HepG2 (cell line): ENCODE measurements at regions not wholly inside any gene's neighbourhood (a gene's known extent, or its start where the extent isn't known, plus 50 kb on each side); places are given as distances from the start of the nearest gene placed in this dataset.

Experiments used
- ATAC-seq: fragments of 200-7000 bp; cut with Tn5 transposase; 3 replicates; pipeline ENCODE4 v1.9.1; 2020; ENCODE audit warnings: mild to moderate bottlenecking, moderate library complexity
- BruUV-seq: library from RNA; stranded (reverse); fragments of 400-500 nt; replicated peaks from 2 replicates; lab custom pipeline; 2021; lab: Mats Ljungman, UMichigan
- CTCF ChIA-PET: fragments of 300-600 bp; formaldehyde crosslinking; extraction: SDS; loops from one replicate; lab custom pipeline; 2021; ENCODE audit warnings: low total read pairs, inconsistent platforms, low intra/inter-chr PET ratio; lab: Yijun Ruan, JAX
- POLR2A ChIA-PET: fragments of 350-600 bp; sonication (Branson Sonifier 250); formaldehyde crosslinking; loops from one replicate; lab custom pipeline; 2020; ENCODE audit warnings: antibody characterized with exemption, inconsistent platforms; lab: Yijun Ruan, JAX
- DNase-seq: peaks from one replicate; pipeline ENCODE4 v3.0.0-alpha.2; 2015; ENCODE audit warnings: low spot score
- FAIRE-seq: peaks from 3 replicates; lab custom pipeline; 2011; peaks lifted over from hg19 to GRCh38; lab: Jason Lieb, UNC
- H2AFZ ChIP-seq: one replicate; pipeline ENCODE4 v1.6.1; 2011; ENCODE audit warnings: low read length, inconsistent platforms
- H3K27ac ChIP-seq: fragments of 300-600 bp; 3 replicates; pipeline ENCODE4 v1.8.0; 2011; ENCODE audit warnings: mixed run types, mild to moderate bottlenecking, mixed read lengths, low read length, inconsistent platforms; ENCODE audit not compliant: insufficient read depth; ENCODE audit errors: extremely low read length
- H3K27me3 ChIP-seq, 2 experiments: fragments of 200-600 bp in 1 of 2; 2 replicates in 1 of 2; 3 replicates in 1 of 2; pipeline versions ENCODE4 v1.6.0 to v1.8.0; 2011; ENCODE audit warnings: low read length in 2 of 2, mild to moderate bottlenecking in 2 of 2, moderate library complexity in 2 of 2, inconsistent platforms in 1 of 2; ENCODE audit not compliant: insufficient read depth in 2 of 2, control insufficient read depth in 1 of 2
- H3K36me3 ChIP-seq, 2 experiments: fragments of 200-600 bp in 1 of 2; replicated peaks in 1 of 2; 2 replicates in 1 of 2; 3 replicates in 1 of 2; pipeline versions ENCODE4 v1.5.1 to v1.8.0; 2011; ENCODE audit warnings: low read length in 2 of 2, inconsistent platforms in 1 of 2; ENCODE audit not compliant: insufficient read depth in 2 of 2, control insufficient read depth in 1 of 2
- H3K4me1 ChIP-seq: 2 replicates; pipeline ENCODE4 v1.5.1; 2012; ENCODE audit warnings: low read length, inconsistent platforms; ENCODE audit not compliant: insufficient read depth
- H3K4me2 ChIP-seq: 2 replicates; pipeline ENCODE4 v1.6.0; 2011; ENCODE audit warnings: low read depth, low read length, inconsistent platforms
- H3K4me3 ChIP-seq, 3 experiments: fragments of 200-600 bp in 1 of 3; sonication (generic), shearing (Covaris generic) in 1 of 3; replicated peaks in 1 of 3; 2 replicates each; pipeline ENCODE4 v1.5.1; 2011 to 2016; ENCODE audit warnings: low read length in 3 of 3, inconsistent platforms in 2 of 3, low read depth in 2 of 3, mild to moderate bottlenecking in 2 of 3, control low read depth in 1 of 3, mixed read lengths in 1 of 3; ENCODE audit not compliant: insufficient read depth in 1 of 3
- H3K79me2 ChIP-seq: one replicate; pipeline ENCODE4 v1.6.1; 2011; ENCODE audit warnings: low read length, inconsistent platforms; ENCODE audit not compliant: insufficient read depth
- H3K9ac ChIP-seq: 2 replicates; pipeline ENCODE4 v1.6.0; 2011; ENCODE audit warnings: mild to moderate bottlenecking, low read depth, low read length, inconsistent platforms; ENCODE audit not compliant: insufficient read depth
- H3K9me3 ChIP-seq: 2 replicates; pipeline ENCODE4 v1.5.1; 2012; ENCODE audit warnings: mild to moderate bottlenecking, low read length
- H4K20me1 ChIP-seq: 2 replicates; pipeline ENCODE4 v1.6.0; 2011; ENCODE audit warnings: inconsistent platforms, mild to moderate bottlenecking, low read length, moderate library complexity; ENCODE audit not compliant: insufficient read depth
- ADNP ChIP-seq: sonication (generic); formaldehyde crosslinking; IDR thresholded peaks from 2 replicates; pipeline ENCODE4 v1.4.0; 2020; ENCODE audit warnings: missing genetic modification reagents
- CCDC6 ChIP-seq: sonication (generic); formaldehyde crosslinking; IDR thresholded peaks from 2 replicates; pipeline ENCODE4 v1.8.1; 2022; ENCODE audit warnings: mild to moderate bottlenecking, missing genetic modification reagents, moderate library complexity
- ETV5 ChIP-seq: IDR thresholded peaks from 2 replicates; pipeline ENCODE4 v1.6.1; 2018; ENCODE audit warnings: missing biosample characterization, missing genetic modification reagents, inconsistent platforms, borderline replicate concordance
- FIP1L1 ChIP-seq: fragments of 200-400 bp; formaldehyde crosslinking; IDR thresholded peaks from 2 replicates; pipeline ENCODE4 v1.6.1; 2018; ENCODE audit warnings: low read depth, mild to moderate bottlenecking, low read length, moderate library complexity, borderline replicate concordance; ENCODE audit not compliant: insufficient read depth
- HMG20A ChIP-seq: IDR thresholded peaks from 2 replicates; pipeline ENCODE4 v1.6.1; 2016; ENCODE audit warnings: borderline replicate concordance
- HNRNPL ChIP-seq: fragments of 200-400 bp; formaldehyde crosslinking; IDR thresholded peaks from 2 replicates; pipeline ENCODE4 v1.6.1; 2017; ENCODE audit warnings: mild to moderate bottlenecking, low read depth, low read length
- HNRNPLL ChIP-seq: fragments of 200-400 bp; formaldehyde crosslinking; IDR thresholded peaks from 2 replicates; pipeline ENCODE4 v1.6.1; 2017; ENCODE audit warnings: mild to moderate bottlenecking, low read depth, low read length; ENCODE audit not compliant: poor library complexity, severe bottlenecking
- IRX3 ChIP-seq: sonication (generic); formaldehyde crosslinking; IDR thresholded peaks from 2 replicates; pipeline ENCODE4 v1.8.1; 2023; ENCODE audit warnings: mild to moderate bottlenecking, low read depth, missing genetic modification reagents, borderline replicate concordance
- LCORL ChIP-seq, 2 experiments: fragments of 450-650 bp in 1 of 2; sonication (generic) in 1 of 2; formaldehyde crosslinking in 1 of 2; IDR thresholded peaks; 2 replicates each; pipeline versions ENCODE4 v1.5.0 to v1.6.1; 2017 to 2020; ENCODE audit warnings: antibody characterized with exemption in 1 of 2, missing genetic modification reagents in 1 of 2
- ZFAT ChIP-seq: sonication (generic); formaldehyde crosslinking; conservative IDR thresholded peaks from 2 replicates; pipeline ENCODE4 v1.8.1; 2023; ENCODE audit warnings: missing genetic modification reagents, inconsistent platforms
- ZHX2 ChIP-seq, 2 experiments: sonication (generic) in 1 of 2; formaldehyde crosslinking in 1 of 2; IDR thresholded peaks; 2 replicates each; pipeline versions ENCODE4 v1.6.1 to v1.9.0; 2014 to 2022; ENCODE audit warnings: antibody characterized with exemption in 1 of 2, borderline replicate concordance in 1 of 2, inconsistent platforms in 1 of 2, low read depth in 1 of 2, missing genetic modification reagents in 1 of 2
- ZNF550 ChIP-seq: sonication (generic); formaldehyde crosslinking; IDR thresholded peaks from 2 replicates; pipeline ENCODE4 v1.4.0; 2020; ENCODE audit warnings: mild to moderate bottlenecking, missing genetic modification reagents, borderline replicate concordance
- ZNF605 ChIP-seq: sonication (generic); formaldehyde crosslinking; IDR thresholded peaks from 2 replicates; pipeline ENCODE4 v1.8.0; 2022; ENCODE audit warnings: mild to moderate bottlenecking, missing genetic modification reagents
- ZNF607 ChIP-seq: sonication (generic); formaldehyde crosslinking; IDR thresholded peaks from 2 replicates; pipeline ENCODE4 v1.5.1; 2020; ENCODE audit warnings: missing genetic modification reagents, mild to moderate bottlenecking, borderline replicate concordance
- ZNF7 ChIP-seq: IDR thresholded peaks from 2 replicates; pipeline ENCODE4 v1.6.1; 2016; ENCODE audit warnings: missing biosample characterization, missing genetic modification reagents
- WGBS: methylation state at CpG from one replicate; pipeline ENCODE4 v1.1.6; 2017; ENCODE audit warnings: low lambda C conversion rate; 5-methylcytosine and 5-hydroxymethylcytosine counted together
- in situ Hi-C: cut with HindIII; loops from 2 replicates; pipeline ENCODE4 v1.10.0; 2017; ENCODE audit warnings: low pct_unique_long_range_greater_than_20kb; ENCODE audit not compliant: extremely low pct_ligation_motif_present
- intact Hi-C: fragments of 100-400 bp; cut with micrococcal nuclease; formaldehyde crosslinking; loops from one replicate; pipeline ENCODE4 v1.10.0; 2022; ENCODE audit not compliant: unreplicated experiment

- CTCF ChIA-PET = no interaction called here
- no peak for TF ChIP-seq FIP1L1
- TF ChIP-seq ZFAT (CRISPR knock-in tag) = no peak
- TF ChIP-seq HNRNPL = no peak
- TF ChIP-seq HNRNPLL = no peak
- TF ChIP-seq CCDC6 (CRISPR knock-in tag) = no peak
- TF ChIP-seq ZNF7 (CRISPR knock-in tag) = no peak
- TF ChIP-seq ZHX2 (IDR thresholded peaks at IDR 0.05; ENCODE audit: low read depth) = no peak
- no peak for TF ChIP-seq ZHX2 (CRISPR knock-in tag; IDR thresholded peaks at IDR 0.05; ENCODE audit: borderline replicate concordance)
- TF ChIP-seq ZNF550 (CRISPR knock-in tag) = no peak
- no peak for TF ChIP-seq ADNP (CRISPR knock-in tag)
- no peak for TF ChIP-seq ZNF605 (CRISPR knock-in tag)
- no peak for TF ChIP-seq HMG20A (CRISPR knock-in tag)
- no peak for TF ChIP-seq LCORL (IDR thresholded peaks at IDR 0.05)
- TF ChIP-seq LCORL (CRISPR knock-in tag; IDR thresholded peaks at IDR 0.05) = no peak
- no peak for TF ChIP-seq IRX3 (CRISPR knock-in tag)
- TF ChIP-seq ZNF607 (CRISPR knock-in tag) = no peak
- TF ChIP-seq ETV5 (CRISPR knock-in tag) = no peak
These were observed 79.4 kb upstream of the VEPH1 start for GRCh38 chr3:157582637-157582973.

More at GRCh38 chr3:157582637-157582973, 79.4 kb upstream of the VEPH1 start:
- no peak overlapping the region for H3K9ac ChIP-seq
- no peak overlapping the region for H3K4me3 ChIP-seq
- 10% methylated on average over 3 of the region's 3 CpGs for WGBS
- H2AFZ ChIP-seq = no peak overlapping the region
- no peak overlapping the region for H3K27ac ChIP-seq
- in situ Hi-C loops = no loop called here
- no peaks in the 10 kb centered on the region for H3K36me3 ChIP-seq
- H3K4me2 ChIP-seq = no peak overlapping the region
- H3K27me3 ChIP-seq = no peaks in the 10 kb centered on the region
- DNase-seq = no peak
- intact Hi-C loops = no loop called here
- FAIRE-seq = no peak
- no peaks in the 10 kb centered on the region for H3K79me2 ChIP-seq
- no peaks in the 10 kb centered on the region for H3K4me1 ChIP-seq
- no TSS peak for BruUV-seq
- H4K20me1 ChIP-seq = no peaks in the 10 kb centered on the region
- no peaks in the 10 kb centered on the region for H3K9me3 ChIP-seq
- POLR2A ChIA-PET = no interaction called here
- ATAC-seq = no peak
